K562 (cell line): ENCODE measurements at regions not wholly inside any gene's neighbourhood (a gene's known extent, or its start where the extent isn't known, plus 50 kb on each side); places are given as distances from the start of the nearest gene placed in this dataset.

ENCODE experiments used
- BCLAF1 ChIP-seq, 2 experiments: fragments of 450-650 bp in 1 of 2; IDR thresholded peaks; 2 replicates each; pipeline ENCODE4 v1.6.1; 2011 to 2017; ENCODE audit warnings: low read depth in 2 of 2, antibody characterized with exemption in 1 of 2, borderline replicate concordance in 1 of 2, low read length in 1 of 2, mild to moderate bottlenecking in 1 of 2, mixed read lengths in 1 of 2; ENCODE audit not compliant: control insufficient read depth in 1 of 2
- ZKSCAN1 ChIP-seq: fragments of 150-350 bp; IDR thresholded peaks from 2 replicates; pipeline ENCODE4 v1.6.1; 2016; ENCODE audit warnings: low read depth, low read length
- ZNF561 ChIP-seq: fragments of 450-650 bp; formaldehyde crosslinking; conservative IDR thresholded peaks from 2 replicates; pipeline ENCODE4 v1.4.0; 2020; ENCODE audit warnings: mild to moderate bottlenecking, moderate library complexity

DNA sequence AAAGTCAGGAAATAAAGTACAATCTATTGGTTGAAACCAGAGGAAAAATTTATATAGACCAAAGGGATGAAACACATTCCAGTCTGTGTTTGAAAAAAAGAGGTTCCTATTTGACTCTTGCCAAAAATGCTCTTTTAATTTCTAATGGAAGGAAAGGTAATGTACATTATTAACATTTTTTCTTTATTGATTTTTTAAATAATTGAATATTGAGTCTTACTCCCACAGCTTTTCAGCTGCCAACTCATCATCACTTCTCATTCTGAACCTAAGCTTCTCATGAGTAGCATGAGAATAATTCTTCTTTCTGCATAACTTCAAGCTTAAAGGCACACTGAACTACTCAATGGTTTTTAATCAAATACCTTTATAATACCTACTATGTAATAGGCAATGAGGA lies 49.8 kb upstream of the FHIP2A start (continued):
- TF ChIP-seq BCLAF1 (IDR thresholded peaks at IDR 0.05; ENCODE audit: borderline replicate concordance in 1 of 2, control insufficient read depth in 1 of 2, low read depth in 2 of 2, low read length in 1 of 2) (no peak), ZNF561 (CRISPR knock-in tag) (no peak), ZKSCAN1 (no peak)
